ENCODE measurements at regions not wholly inside any gene's neighbourhood (a gene's known extent, or its start where the extent isn't known, plus 50 kb on each side); places are given as distances from the start of the nearest gene placed in this dataset.

- POLR2A ChIA-PET, result no interaction called here
- no peak overlapping the region for H3K27ac Mint-ChIP-seq
- intact Hi-C loops (cut with micrococcal nuclease), result no loop called here
- no peaks in the 10 kb centered on the region for H3K36me3 ChIP-seq (replicated peaks in 1 of 2; ENCODE audit: control extremely low read depth in 1 of 2, control insufficient read depth in 1 of 2, extremely low read depth in 1 of 2, insufficient read depth in 2 of 2, low read length in 1 of 2)
- no peaks in the 10 kb centered on the region for H3K4me1 Mint-ChIP-seq
- no peak overlapping the region for H3K4me2 ChIP-seq (replicated peaks; ENCODE audit: low read depth, low read length, poor library complexity, severe bottlenecking)
- H3K4me3 ChIP-seq (ENCODE audit: control extremely low read depth in 1 of 5, extremely low read depth in 1 of 5, insufficient read depth in 1 of 5, low read depth in 2 of 5, low read length in 4 of 5), result no peak overlapping the region
- peaks cover 0 to 3% (median 0%) of the 10 kb centered on the region in 4 experiments for H3K27me3 ChIP-seq (replicated peaks in 1 of 4; ENCODE audit: control extremely low read depth in 1 of 4, control insufficient read depth in 3 of 4, insufficient read depth in 4 of 4, low read length in 3 of 4)
- H4K20me1 ChIP-seq (ENCODE audit: control insufficient read depth, insufficient read depth, low read length, poor library complexity, severe bottlenecking), result no peaks in the 10 kb centered on the region
- H3K9me3 Mint-ChIP-seq (ENCODE audit: insufficient read depth), result no peaks in the 10 kb centered on the region
- ATAC-seq (ENCODE audit: low read depth) (no peak), DNase-seq (no peak)
- H2AFZ ChIP-seq (ENCODE audit: insufficient read depth, low read depth, low read length, poor library complexity, severe bottlenecking), result no peak overlapping the region
- CTCF ChIA-PET, result no interaction called here
- H3K9ac ChIP-seq (ENCODE audit: low read length), result no peak overlapping the region
- H3K4me3 Mint-ChIP-seq, result no peak overlapping the region
- WGBS (ENCODE audit: insufficient coverage), result no CpG with 5 or more reads among the region's 5 CpGs
- no peaks in the 10 kb centered on the region for H3K79me2 ChIP-seq (ENCODE audit: control insufficient read depth, insufficient read depth, low read length)
- H3K9me3 ChIP-seq (ENCODE audit: control extremely low read depth in 1 of 3, control insufficient read depth in 2 of 3, insufficient read depth in 1 of 3, low read length in 2 of 3), result no peaks in the 10 kb centered on the region
- no peak overlapping the region for H3K27ac ChIP-seq (ENCODE audit: low read length in 2 of 2)
- TF ChIP-seq, protein P1, sequence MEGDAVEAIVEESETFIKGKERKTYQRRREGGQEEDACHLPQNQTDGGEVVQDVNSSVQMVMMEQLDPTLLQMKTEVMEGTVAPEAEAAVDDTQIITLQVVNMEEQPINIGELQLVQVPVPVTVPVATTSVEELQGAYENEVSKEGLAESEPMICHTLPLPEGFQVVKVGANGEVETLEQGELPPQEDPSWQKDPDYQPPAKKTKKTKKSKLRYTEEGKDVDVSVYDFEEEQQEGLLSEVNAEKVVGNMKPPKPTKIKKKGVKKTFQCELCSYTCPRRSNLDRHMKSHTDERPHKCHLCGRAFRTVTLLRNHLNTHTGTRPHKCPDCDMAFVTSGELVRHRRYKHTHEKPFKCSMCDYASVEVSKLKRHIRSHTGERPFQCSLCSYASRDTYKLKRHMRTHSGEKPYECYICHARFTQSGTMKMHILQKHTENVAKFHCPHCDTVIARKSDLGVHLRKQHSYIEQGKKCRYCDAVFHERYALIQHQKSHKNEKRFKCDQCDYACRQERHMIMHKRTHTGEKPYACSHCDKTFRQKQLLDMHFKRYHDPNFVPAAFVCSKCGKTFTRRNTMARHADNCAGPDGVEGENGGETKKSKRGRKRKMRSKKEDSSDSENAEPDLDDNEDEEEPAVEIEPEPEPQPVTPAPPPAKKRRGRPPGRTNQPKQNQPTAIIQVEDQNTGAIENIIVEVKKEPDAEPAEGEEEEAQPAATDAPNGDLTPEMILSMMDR (IDR thresholded peaks at IDR 0.05), result no peak
- TF ChIP-seq EZH2 (IDR thresholded peaks at IDR 0.05; ENCODE audit: borderline replicate concordance, insufficient read depth, low read depth, low read length, poor library complexity, severe bottlenecking), result no peak
- peaks cover 13% of the 10 kb centered on the region for H3K27me3 Mint-ChIP-seq
- no peaks in the 10 kb centered on the region for H3K4me1 ChIP-seq (ENCODE audit: control insufficient read depth in 2 of 2, insufficient read depth in 2 of 2, low read length in 2 of 2)
Observed at GRCh38 chr2:160670618-160671017, 177.0 kb upstream of the RBMS1 start.

DNA sequence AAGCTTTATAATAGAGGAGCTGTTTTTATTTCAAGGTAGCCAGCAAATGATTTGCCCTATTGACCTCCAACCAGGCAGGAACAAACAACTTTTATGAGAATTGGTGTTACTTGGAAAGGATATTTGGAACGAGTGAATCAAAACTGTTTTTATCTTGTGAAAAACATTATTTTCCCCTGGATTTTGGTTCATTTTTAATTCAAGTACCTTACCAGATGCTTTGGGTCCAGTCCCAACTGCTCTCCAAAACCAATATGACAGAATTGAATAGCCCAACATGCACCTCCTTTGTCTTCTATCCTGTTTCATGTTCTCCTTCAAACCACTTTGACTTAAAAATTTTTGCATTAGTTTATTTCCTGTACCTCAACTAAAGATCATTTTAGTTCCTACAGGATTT is 178.6 kb upstream of the RBMS1 start:
- Histone ChIP-seq H2AFZ (ENCODE audit: insufficient read depth, low read depth, low read length, poor library complexity, severe bottlenecking) (no peak overlapping the region), H3K27ac (ENCODE audit: low read length in 2 of 2) (no peak overlapping the region), H3K4me1 (ENCODE audit: control insufficient read depth in 2 of 2, insufficient read depth in 2 of 2, low read length in 2 of 2) (no peaks in the 10 kb centered on the region), H3K9ac (ENCODE audit: low read length) (no peak overlapping the region), H3K27me3 (replicated peaks in 1 of 4; ENCODE audit: control extremely low read depth in 1 of 4, control insufficient read depth in 3 of 4, insufficient read depth in 4 of 4, low read length in 3 of 4) (peaks cover 0 to 3% (median 0%) of the 10 kb centered on the region in 4 experiments), H3K4me2 (replicated peaks; ENCODE audit: low read depth, low read length, poor library complexity, severe bottlenecking) (no peak overlapping the region), H3K79me2 (ENCODE audit: control insufficient read depth, insufficient read depth, low read length) (no peaks in the 10 kb centered on the region), H4K20me1 (ENCODE audit: control insufficient read depth, insufficient read depth, low read length, poor library complexity, severe bottlenecking) (no peaks in the 10 kb centered on the region), H3K4me3 (ENCODE audit: control extremely low read depth in 1 of 5, extremely low read depth in 1 of 5, insufficient read depth in 1 of 5, low read depth in 2 of 5, low read length in 4 of 5) (no peak overlapping the region), H3K36me3 (replicated peaks in 1 of 2; ENCODE audit: control extremely low read depth in 1 of 2, control insufficient read depth in 1 of 2, extremely low read depth in 1 of 2, insufficient read depth in 2 of 2, low read length in 1 of 2) (no peaks in the 10 kb centered on the region), H3K9me3 (ENCODE audit: control extremely low read depth in 1 of 3, control insufficient read depth in 2 of 3, insufficient read depth in 1 of 3, low read length in 2 of 3) (no peaks in the 10 kb centered on the region)
- ATAC-seq (ENCODE audit: low read depth), result no peak
- Mint-ChIP-seq H3K4me1 (no peaks in the 10 kb centered on the region), H3K27ac (no peak overlapping the region), H3K27me3 (peaks cover 13% of the 10 kb centered on the region), H3K9me3 (ENCODE audit: insufficient read depth) (no peaks in the 10 kb centered on the region), H3K4me3 (no peak overlapping the region)
- WGBS (ENCODE audit: insufficient coverage), result no CpG with 5 or more reads among the region's 1 CpG
- intact Hi-C loops (cut with micrococcal nuclease), result no loop called here
- DNase-seq, result no peak
- CTCF ChIA-PET, result interaction anchor here (0.6 kb wide), 1 partner anchor 530 kb away, joined by 3 read pairs; no protein-coding TSS in a partner anchor
- POLR2A ChIA-PET, result no interaction called here
- TF ChIP-seq EZH2 (IDR thresholded peaks at IDR 0.05; ENCODE audit: borderline replicate concordance, insufficient read depth, low read depth, low read length, poor library complexity, severe bottlenecking), result no peak
- TF ChIP-seq, protein P1 (IDR thresholded peaks at IDR 0.05), result no peak

Measured in B cell (primary cell).